IMR-90 (cell line): ENCODE measurements at regions not wholly inside any gene's neighbourhood (a gene's known extent, or its start where the extent isn't known, plus 50 kb on each side); places are given as distances from the start of the nearest gene placed in this dataset.

Experiments
- ATAC-seq: fragments of 200-7000 bp; cut with Tn5 transposase; 2 replicates; pipeline ENCODE4 v1.9.1; 2020; ENCODE audit warnings: low read depth, mild to moderate bottlenecking, moderate library complexity
- BruUV-seq: library from RNA; stranded (reverse); fragments of 400-500 nt; replicated peaks from 2 replicates; lab custom pipeline; 2021; lab: Mats Ljungman, UMichigan
- CTCF ChIA-PET: fragments of 300-600 bp; formaldehyde crosslinking; extraction: SDS; loops from one replicate; lab custom pipeline; 2021; ENCODE audit warnings: antibody characterized with exemption; lab: Yijun Ruan, JAX
- POLR2A ChIA-PET: fragments of 300-600 bp; sonication (Branson Sonifier 250); formaldehyde crosslinking; loops from one replicate; lab custom pipeline; 2022; ENCODE audit warnings: antibody characterized with exemption; ENCODE audit not compliant: unreplicated experiment; lab: Charles Lee
- DNase-seq: peaks from one replicate; pipeline ENCODE4 v3.0.0; 2013
- H2AFZ ChIP-seq: replicated peaks from 2 replicates; pipeline ENCODE3; 2013; ENCODE audit warnings: low read length, mild to moderate bottlenecking; ENCODE audit not compliant: poor library complexity
- H2AK5ac ChIP-seq: 2 replicates; pipeline ENCODE4 v1.6.1; 2013; ENCODE audit warnings: low read depth, low read length, inconsistent platforms
- H2AK9ac ChIP-seq: replicated peaks from 2 replicates; pipeline ENCODE3; 2013; ENCODE audit warnings: mild to moderate bottlenecking, low read depth, low read length, moderate library complexity; ENCODE audit not compliant: poor library complexity
- H2BK120ac ChIP-seq: 2 replicates; pipeline ENCODE4 v1.6.1; 2013; ENCODE audit warnings: low read depth, low read length, inconsistent platforms
- H2BK15ac ChIP-seq: 3 replicates; pipeline ENCODE4 v1.6.1; 2013; ENCODE audit warnings: low read depth, low read length, inconsistent platforms
- H2BK20ac ChIP-seq: 2 replicates; pipeline ENCODE4 v1.6.1; 2013; ENCODE audit warnings: low read depth, mild to moderate bottlenecking, inconsistent platforms, low read length, moderate library complexity
- H2BK5ac ChIP-seq: 2 replicates; pipeline ENCODE4 v1.6.1; 2013; ENCODE audit warnings: mild to moderate bottlenecking, low read depth, low read length, inconsistent platforms; ENCODE audit not compliant: poor library complexity, severe bottlenecking
- H3K14ac ChIP-seq: replicated peaks from 2 replicates; pipeline ENCODE4 v1.6.1; 2013; ENCODE audit warnings: low read depth, low read length, inconsistent platforms
- H3K18ac ChIP-seq: 2 replicates; pipeline ENCODE4 v1.6.1; 2013; ENCODE audit warnings: low read depth, low read length, control low read depth
- H3K23ac ChIP-seq: 2 replicates; pipeline ENCODE4 v1.6.1; 2013; ENCODE audit warnings: low read depth, low read length, inconsistent platforms
- H3K27ac ChIP-seq: 2 replicates; pipeline ENCODE4 v1.5.1; 2013; ENCODE audit warnings: mild to moderate bottlenecking, control low read depth, low read length; ENCODE audit not compliant: insufficient read depth
- H3K27me3 ChIP-seq: 2 replicates; pipeline ENCODE4 v1.6.1; 2013; ENCODE audit warnings: low read length; ENCODE audit not compliant: control insufficient read depth, insufficient read depth
- H3K36me3 ChIP-seq: 2 replicates; pipeline ENCODE4 v1.6.1; 2013; ENCODE audit warnings: low read length, mixed read lengths; ENCODE audit not compliant: control insufficient read depth, insufficient read depth
- H3K4ac ChIP-seq: 2 replicates; pipeline ENCODE4 v1.6.1; 2013; ENCODE audit warnings: low read depth, low read length, inconsistent platforms
- H3K4me1 ChIP-seq: 2 replicates; pipeline ENCODE4 v1.6.1; 2013; ENCODE audit warnings: low read length, mixed read lengths; ENCODE audit not compliant: control insufficient read depth, insufficient read depth
- H3K4me2 ChIP-seq: 2 replicates; pipeline ENCODE4 v1.6.1; 2013; ENCODE audit warnings: low read depth, mild to moderate bottlenecking, control low read depth, low read length, moderate library complexity
- H3K4me3 ChIP-seq: 2 replicates; pipeline ENCODE4 v1.5.1; 2013; ENCODE audit warnings: low read depth, mild to moderate bottlenecking, control low read depth, low read length, moderate library complexity; ENCODE audit not compliant: insufficient read depth
- H3K56ac ChIP-seq: 2 replicates; pipeline ENCODE4 v1.6.1; 2013; ENCODE audit warnings: low read length, inconsistent platforms; ENCODE audit not compliant: insufficient read depth; ENCODE audit errors: extremely low read depth
- H3K79me1 ChIP-seq, 2 experiments: 2 replicates each; pipeline ENCODE4 v1.6.1; 2013; ENCODE audit warnings: low read length in 2 of 2, inconsistent platforms in 1 of 2, low read depth in 1 of 2
- H3K9ac ChIP-seq: 2 replicates; pipeline ENCODE4 v1.6.1; 2013; ENCODE audit warnings: low read depth, low read length, control low read depth
- H3K9me1 ChIP-seq: 2 replicates; pipeline ENCODE4 v1.6.1; 2013; ENCODE audit warnings: low read length, inconsistent platforms; ENCODE audit not compliant: insufficient read depth
- H3K9me3 ChIP-seq: 2 replicates; pipeline ENCODE4 v1.6.1; 2013; ENCODE audit warnings: low read length; ENCODE audit not compliant: control insufficient read depth, insufficient read depth
- H4K20me1 ChIP-seq: 2 replicates; pipeline ENCODE4 v1.6.1; 2013; ENCODE audit warnings: low read length, inconsistent platforms; ENCODE audit not compliant: insufficient read depth
- H4K5ac ChIP-seq: 2 replicates; pipeline ENCODE4 v1.6.1; 2013; ENCODE audit warnings: mild to moderate bottlenecking, low read depth, low read length, control low read depth
- H4K8ac ChIP-seq, 2 experiments: 2 replicates each; pipeline ENCODE4 v1.6.1; 2013; ENCODE audit warnings: low read depth in 2 of 2, low read length in 2 of 2, control low read depth in 1 of 2, inconsistent platforms in 1 of 2
- H4K91ac ChIP-seq: 2 replicates; pipeline ENCODE4 v1.6.1; 2013; ENCODE audit warnings: low read depth, low read length, inconsistent platforms; ENCODE audit not compliant: insufficient read depth
- BHLHE40 ChIP-seq: fragments of 150-350 bp; IDR thresholded peaks from 2 replicates; pipeline ENCODE4 v1.6.1; 2016; ENCODE audit warnings: mild to moderate bottlenecking, low read depth, low read length
- CEBPB ChIP-seq: IDR thresholded peaks from 2 replicates; pipeline ENCODE4 v1.6.1; 2012; ENCODE audit warnings: low read depth, low read length, improper control_type of control experiment
- CHD1 ChIP-seq: IDR thresholded peaks from 2 replicates; pipeline ENCODE4 v1.6.1; 2012; ENCODE audit warnings: low read depth, low read length, improper control_type of control experiment
- FOS ChIP-seq: fragments of 150-350 bp; IDR thresholded peaks from 2 replicates; pipeline ENCODE4 v1.6.1; 2016; ENCODE audit warnings: low read depth, low read length
- MAFK ChIP-seq: IDR thresholded peaks from 2 replicates; pipeline ENCODE4 v1.6.1; 2012; ENCODE audit warnings: low read depth, low read length, improper control_type of control experiment
- MAZ ChIP-seq: IDR thresholded peaks from 2 replicates; pipeline ENCODE4 v1.6.1; 2012; ENCODE audit warnings: low read depth, mild to moderate bottlenecking, low read length, improper control_type of control experiment, moderate library complexity, borderline replicate concordance
- NFE2L2 ChIP-seq: fragments of 150-350 bp; IDR thresholded peaks from 2 replicates; pipeline ENCODE4 v1.6.1; 2016; ENCODE audit warnings: low read depth, mild to moderate bottlenecking, low read length
- POLR2A ChIP-seq: IDR thresholded peaks from 2 replicates; pipeline ENCODE4 v1.6.1; 2012; ENCODE audit warnings: mild to moderate bottlenecking, low read depth, low read length
- RAD21 ChIP-seq: IDR thresholded peaks from 2 replicates; pipeline ENCODE4 v1.6.1; 2012; ENCODE audit warnings: low read length, improper control_type of control experiment
- RCOR1 ChIP-seq: IDR thresholded peaks from 2 replicates; pipeline ENCODE4 v1.6.1; 2012; ENCODE audit warnings: mild to moderate bottlenecking, low read length, improper control_type of control experiment; ENCODE audit not compliant: insufficient replicate concordance
- RFX5 ChIP-seq: IDR thresholded peaks from 2 replicates; pipeline ENCODE4 v1.8.0; 2012; ENCODE audit warnings: low read depth, mild to moderate bottlenecking, low read length, moderate library complexity
- SMC3 ChIP-seq: fragments of 150-350 bp; IDR thresholded peaks from 2 replicates; pipeline ENCODE4 v1.6.1; 2016; ENCODE audit warnings: low read depth, mild to moderate bottlenecking, antibody characterized with exemption, low read length, moderate library complexity
- WGBS, 2 experiments: methylation state at CpG; one replicate each; pipeline versions ENCODE4 v1.1.5 to v1.1.7; 2013; ENCODE audit warnings: missing lambda C conversion rate in 2 of 2; ENCODE audit not compliant: insufficient read length in 1 of 2; ENCODE audit errors: extremely low coverage in 2 of 2; 5-methylcytosine and 5-hydroxymethylcytosine counted together
- dilution Hi-C: fragments of 300-500 bp; cut with HindIII; formaldehyde crosslinking; loops from one replicate; pipeline ENCODE4 v1.14.3; 2018; ENCODE audit warnings: low sequenced_read_pairs; ENCODE audit not compliant: unreplicated experiment
- in situ Hi-C: fragments of 300-500 bp; cut with MboI; formaldehyde crosslinking; loops from 3 replicates; pipeline ENCODE4 v1.14.3; 2019; ENCODE audit warnings: low sequenced_read_pairs, inconsistent platforms, mixed read lengths
- intact Hi-C: fragments of 100-400 bp; cut with micrococcal nuclease; formaldehyde crosslinking; loops from 2 replicates; pipeline ENCODE4 v1.10.0; 2022
- TF ChIP-seq, protein P1 (sequence below): fragments of 150-350 bp; IDR thresholded peaks from 2 replicates; pipeline ENCODE4 v1.6.1; 2016; ENCODE audit warnings: low read depth, mild to moderate bottlenecking, low read length, moderate library complexity, borderline replicate concordance
- TF ChIP-seq, protein P2 (sequence below): conservative IDR thresholded peaks from 2 replicates; pipeline ENCODE4 v1.5.1; 2012; ENCODE audit warnings: mild to moderate bottlenecking, low read depth, low read length, improper control_type of control experiment

DNA sequence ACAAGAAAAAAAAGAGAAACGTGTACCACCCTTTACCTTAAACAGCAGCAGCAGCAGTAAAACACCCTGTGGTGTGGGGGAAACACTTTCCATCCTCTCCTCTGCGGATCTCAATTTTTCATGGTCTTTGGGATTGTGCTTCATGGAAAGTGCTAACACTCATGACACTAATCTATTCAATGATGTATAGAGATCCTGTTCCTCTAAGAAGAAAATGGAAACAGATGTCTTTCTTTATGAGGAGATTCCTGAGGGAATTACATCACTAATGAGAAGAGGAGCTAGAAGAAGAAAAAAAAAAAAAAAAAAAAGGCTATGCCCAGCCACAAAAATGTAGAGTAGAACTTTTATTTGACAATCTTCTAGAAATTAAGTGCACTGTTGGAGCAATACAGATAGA is 62.9 kb upstream of the NDST3 start:
- no peak overlapping the region for H3K9ac ChIP-seq

More for the DNA sequence above, 62.9 kb upstream of the NDST3 start:
- Histone ChIP-seq H3K27me3 (no peaks in the 10 kb centered on the region), H3K4me3 (no peak overlapping the region), H3K9me3 (no peaks in the 10 kb centered on the region), H2BK120ac (no peak overlapping the region), H3K14ac (no peak overlapping the region), H3K23ac (no peak overlapping the region), H3K18ac (no peak overlapping the region), H2BK15ac (no peak overlapping the region), H2BK5ac (no peak overlapping the region), H3K27ac (no peak overlapping the region), H4K5ac (no peak overlapping the region), H4K20me1 (no peaks in the 10 kb centered on the region), H3K56ac (no peak overlapping the region), H4K91ac (no peak overlapping the region), H3K79me1 (no peaks in the 10 kb centered on the region), H3K4me1 (no peaks in the 10 kb centered on the region), H2AK5ac (no peak overlapping the region), H4K8ac (no peak overlapping the region), H3K9me1 (no peaks in the 10 kb centered on the region), H3K4me2 (no peak overlapping the region), H3K4ac (no peak overlapping the region), H3K36me3 (no peaks in the 10 kb centered on the region), H2BK20ac (no peak overlapping the region), H2AFZ (no peak overlapping the region), H2AK9ac (no peak overlapping the region)
- POLR2A ChIA-PET, result no interaction called here
- in situ Hi-C loops, result no loop called here
- CTCF ChIA-PET, result interaction anchor here (0.8 kb wide), 1 partner anchor 12 kb away, joined by 3 read pairs; no protein-coding TSS in a partner anchor
- intact Hi-C loops, result no loop called here
- dilution Hi-C loops, result no loop called here
- no CpG with 5 or more reads among the region's 2 CpGs for WGBS, 2 experiments
- no peak for ATAC-seq
- DNase-seq, result no peak
- no peak for TF ChIP-seq BHLHE40
- no peak for TF ChIP-seq RCOR1
- TF ChIP-seq RFX5, result no peak
- TF ChIP-seq MAFK, result no peak
- no peak for TF ChIP-seq CHD1
- TF ChIP-seq, protein P1, sequence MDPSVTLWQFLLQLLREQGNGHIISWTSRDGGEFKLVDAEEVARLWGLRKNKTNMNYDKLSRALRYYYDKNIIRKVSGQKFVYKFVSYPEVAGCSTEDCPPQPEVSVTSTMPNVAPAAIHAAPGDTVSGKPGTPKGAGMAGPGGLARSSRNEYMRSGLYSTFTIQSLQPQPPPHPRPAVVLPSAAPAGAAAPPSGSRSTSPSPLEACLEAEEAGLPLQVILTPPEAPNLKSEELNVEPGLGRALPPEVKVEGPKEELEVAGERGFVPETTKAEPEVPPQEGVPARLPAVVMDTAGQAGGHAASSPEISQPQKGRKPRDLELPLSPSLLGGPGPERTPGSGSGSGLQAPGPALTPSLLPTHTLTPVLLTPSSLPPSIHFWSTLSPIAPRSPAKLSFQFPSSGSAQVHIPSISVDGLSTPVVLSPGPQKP, result no peak
- no peak for TF ChIP-seq CEBPB
- TF ChIP-seq POLR2A, result no peak
- no peak for TF ChIP-seq RAD21
- no peak for TF ChIP-seq MAZ
- TF ChIP-seq, protein P2, sequence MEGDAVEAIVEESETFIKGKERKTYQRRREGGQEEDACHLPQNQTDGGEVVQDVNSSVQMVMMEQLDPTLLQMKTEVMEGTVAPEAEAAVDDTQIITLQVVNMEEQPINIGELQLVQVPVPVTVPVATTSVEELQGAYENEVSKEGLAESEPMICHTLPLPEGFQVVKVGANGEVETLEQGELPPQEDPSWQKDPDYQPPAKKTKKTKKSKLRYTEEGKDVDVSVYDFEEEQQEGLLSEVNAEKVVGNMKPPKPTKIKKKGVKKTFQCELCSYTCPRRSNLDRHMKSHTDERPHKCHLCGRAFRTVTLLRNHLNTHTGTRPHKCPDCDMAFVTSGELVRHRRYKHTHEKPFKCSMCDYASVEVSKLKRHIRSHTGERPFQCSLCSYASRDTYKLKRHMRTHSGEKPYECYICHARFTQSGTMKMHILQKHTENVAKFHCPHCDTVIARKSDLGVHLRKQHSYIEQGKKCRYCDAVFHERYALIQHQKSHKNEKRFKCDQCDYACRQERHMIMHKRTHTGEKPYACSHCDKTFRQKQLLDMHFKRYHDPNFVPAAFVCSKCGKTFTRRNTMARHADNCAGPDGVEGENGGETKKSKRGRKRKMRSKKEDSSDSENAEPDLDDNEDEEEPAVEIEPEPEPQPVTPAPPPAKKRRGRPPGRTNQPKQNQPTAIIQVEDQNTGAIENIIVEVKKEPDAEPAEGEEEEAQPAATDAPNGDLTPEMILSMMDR, result no peak
- TF ChIP-seq FOS, result no peak
- TF ChIP-seq NFE2L2, result no peak
- no peak for TF ChIP-seq SMC3
- no TSS peak for BruUV-seq
